Liver (tissue), 7 donors: ENCODE measurements at regions not wholly inside any gene's neighbourhood (a gene's known extent, or its start where the extent isn't known, plus 50 kb on each side); places are given as distances from the start of the nearest gene placed in this dataset.
"Not testable (repeated sequence)": the region's sequence is repeated elsewhere in the genome, so short reads cannot be mapped to it uniquely, and the experiment has no call there.

Source experiments
- DNase-seq: peaks from one replicate; pipeline ENCODE4 v3.0.0-alpha.2; 2017; ENCODE audit warnings: low spot score
- H3K27ac ChIP-seq, 2 donors: one replicate each; pipeline ENCODE4 v1.7.0; 2013; ENCODE audit warnings: inconsistent platforms in 2 of 2, low read length in 2 of 2, control low read depth in 1 of 2, low read depth in 1 of 2, mild to moderate bottlenecking in 1 of 2
- H3K27me3 ChIP-seq, 4 donors: one replicate each; pipeline versions ENCODE4 v1.6.1 to v1.7.0; 2013; ENCODE audit warnings: low read length in 3 of 4, inconsistent platforms in 1 of 4, mild to moderate bottlenecking in 1 of 4, moderate library complexity in 1 of 4; ENCODE audit not compliant: control insufficient read depth in 4 of 4, insufficient read depth in 4 of 4
- H3K36me3 ChIP-seq, 4 donors: one replicate each; pipeline versions ENCODE4 v1.6.1 to v1.7.0; 2013; ENCODE audit warnings: low read length in 3 of 4, mild to moderate bottlenecking in 3 of 4, low read depth in 1 of 4, moderate library complexity in 1 of 4; ENCODE audit not compliant: control insufficient read depth in 4 of 4, insufficient read depth in 3 of 4
- H3K4me1 ChIP-seq, 4 donors: one replicate each; pipeline versions ENCODE4 v1.6.1 to v1.7.0; 2013; ENCODE audit warnings: low read length in 3 of 4, mild to moderate bottlenecking in 3 of 4, moderate library complexity in 1 of 4; ENCODE audit not compliant: control insufficient read depth in 4 of 4, insufficient read depth in 4 of 4
- H3K4me3 ChIP-seq, 3 donors: one replicate each; pipeline versions ENCODE4 v1.6.1 to v1.7.0; 2013; ENCODE audit warnings: low read length in 3 of 3, control low read depth in 1 of 3, low read depth in 1 of 3, mild to moderate bottlenecking in 1 of 3
- H3K9ac ChIP-seq, 2 donors: one replicate each; pipeline ENCODE4 v1.7.0; 2013; ENCODE audit warnings: low read length in 2 of 2, mild to moderate bottlenecking in 2 of 2, moderate library complexity in 2 of 2, control low read depth in 1 of 2, low read depth in 1 of 2
- H3K9me3 ChIP-seq, 4 donors: one replicate each; pipeline versions ENCODE4 v1.6.1 to v1.7.0; 2013; ENCODE audit warnings: low read length in 3 of 4; ENCODE audit not compliant: control insufficient read depth in 4 of 4
- ATF3 ChIP-seq: IDR thresholded peaks from 2 replicates; pipeline ENCODE4 v1.6.1; 2016; ENCODE audit warnings: antibody characterized with exemption
- EGR1 ChIP-seq, 2 donors: IDR thresholded peaks; 2 replicates each; pipeline ENCODE4 v1.6.1; 2016 to 2018; ENCODE audit warnings: antibody characterized with exemption in 2 of 2, low read depth in 2 of 2
- FOXA1 ChIP-seq: IDR thresholded peaks from 2 replicates; pipeline ENCODE4 v1.6.1; 2016; ENCODE audit warnings: antibody characterized with exemption
- FOXA2 ChIP-seq: IDR thresholded peaks from 2 replicates; pipeline ENCODE4 v1.6.1; 2016; ENCODE audit warnings: antibody characterized with exemption
- GABPA ChIP-seq, 2 donors: IDR thresholded peaks in 1 of 2; conservative IDR thresholded peaks in 1 of 2; 2 replicates each; pipeline ENCODE4 v1.6.1; 2016; ENCODE audit warnings: antibody characterized with exemption in 2 of 2, mild to moderate bottlenecking in 1 of 2, moderate library complexity in 1 of 2
- HNF4A ChIP-seq, 2 donors: conservative IDR thresholded peaks; 2 replicates each; pipeline ENCODE4 v1.6.1; 2016; ENCODE audit warnings: antibody characterized with exemption in 2 of 2, mild to moderate bottlenecking in 2 of 2
- HNF4G ChIP-seq: IDR thresholded peaks from 2 replicates; pipeline ENCODE4 v1.6.1; 2016; ENCODE audit warnings: antibody characterized with exemption
- JUND ChIP-seq, 2 donors: IDR thresholded peaks; 2 replicates each; pipeline ENCODE4 v1.6.1; 2016; ENCODE audit warnings: antibody characterized with exemption in 2 of 2
- MAX ChIP-seq: IDR thresholded peaks from 2 replicates; pipeline ENCODE4 v1.6.1; 2016; ENCODE audit warnings: antibody characterized with exemption
- NR2F2 ChIP-seq: IDR thresholded peaks from 2 replicates; pipeline ENCODE4 v1.6.1; 2016; ENCODE audit warnings: antibody characterized with exemption
- REST ChIP-seq: IDR thresholded peaks from 2 replicates; pipeline ENCODE4 v1.6.1; 2016; ENCODE audit warnings: antibody characterized with exemption, mild to moderate bottlenecking
- RXRA ChIP-seq, 2 donors: IDR thresholded peaks; 2 replicates each; pipeline ENCODE4 v1.6.1; 2017 to 2018; ENCODE audit warnings: antibody characterized with exemption in 2 of 2, mild to moderate bottlenecking in 1 of 2
- SP1 ChIP-seq: IDR thresholded peaks from 2 replicates; pipeline ENCODE4 v1.6.1; 2018; ENCODE audit warnings: antibody characterized with exemption, mild to moderate bottlenecking
- TAF1 ChIP-seq: conservative IDR thresholded peaks from 2 replicates; pipeline ENCODE4 v1.6.1; 2016; ENCODE audit warnings: antibody characterized with exemption, mild to moderate bottlenecking
- YY1 ChIP-seq: IDR thresholded peaks from 2 replicates; pipeline ENCODE4 v1.6.1; 2016; ENCODE audit warnings: antibody characterized with exemption, mild to moderate bottlenecking
- ZBTB33 ChIP-seq: IDR thresholded peaks from 2 replicates; pipeline ENCODE4 v1.6.1; 2016; ENCODE audit warnings: antibody characterized with exemption
- WGBS: extraction: QIAGEN DNeasy Blood & Tissue Kit; methylation state at CpG from one replicate; pipeline ENCODE4 v1.1.7; 2013; 5-methylcytosine and 5-hydroxymethylcytosine counted together
- donor health status: healthy.
- donor health status: healthy.
- donor health status: healthy.
- donor health status: healthy.

- H3K4me3 ChIP-seq: no peak overlapping the region
- WGBS: 16% methylated on average over 2 of the region's 2 CpGs
- DNase-seq: no peak
Observed at GRCh38 chr14:52146504-52146903, 77.6 kb upstream of the NID2 start.

GRCh38 chr14:52144099-52144498, 75.2 kb upstream of the NID2 start:
- not testable (repeated sequence) for H3K9me3 ChIP-seq, H3K36me3 ChIP-seq, H3K4me3 ChIP-seq, H3K4me1 ChIP-seq, H3K9ac ChIP-seq, H3K27me3 ChIP-seq, H3K27ac ChIP-seq, DNase-seq
- WGBS: 83% methylated on average over 2 of the region's 2 CpGs

More at GRCh38 chr14:52146504-52146903, 77.6 kb upstream of the NID2 start:
- Histone ChIP-seq H3K27me3 (no peaks in the 10 kb centered on the region), H3K36me3 (no peaks in the 10 kb centered on the region), H3K4me1 (no peaks in the 10 kb centered on the region), H3K9ac (no peak overlapping the region), H3K27ac (no peak overlapping the region), H3K9me3 (no peaks in the 10 kb centered on the region)
- no peak for TF ChIP-seq ATF3
- TF ChIP-seq HNF4A (conservative IDR thresholded peaks at IDR 0.05): no peak
- no peak for TF ChIP-seq RXRA (IDR thresholded peaks at IDR 0.05)
- no peak for TF ChIP-seq NR2F2
- TF ChIP-seq YY1: no peak
- TF ChIP-seq GABPA (IDR thresholded peaks at IDR 0.05 in 1 of 2, conservative IDR thresholded peaks at IDR 0.05 in 1 of 2): no peak
- no peak for TF ChIP-seq SP1

- DNase-seq: no peak
Observed at GRCh38 chr14:52142504-52142903, 73.6 kb upstream of the NID2 start.

GRCh38 chr14:52131640-52132320, 62.9 kb upstream of the NID2 start:
- peak; percentile 66 for DNase-seq
- Histone ChIP-seq H3K4me1 (no peaks in the 10 kb centered on the region), H3K27ac (no peak overlapping the region), H3K27me3 (no peaks in the 10 kb centered on the region), H3K9ac (no peak overlapping the region), H3K9me3 (peaks cover 0 to 6% (median under 1%) of the 10 kb centered on the region in 4 donors), H3K4me3 (no peak overlapping the region), H3K36me3 (no peaks in the 10 kb centered on the region)
- 29% methylated on average over 13 of the region's 13 CpGs for WGBS
- TF ChIP-seq MAX (no peak), REST (no peak), NR2F2 (peak; percentile 21), GABPA (IDR thresholded peaks at IDR 0.05 in 1 of 2, conservative IDR thresholded peaks at IDR 0.05 in 1 of 2) (no peak), FOXA2 (no peak), ZBTB33 (peak; percentile 78), RXRA (IDR thresholded peaks at IDR 0.05) (no peak), ATF3 (no peak)

More at GRCh38 chr14:52142504-52142903, 73.6 kb upstream of the NID2 start:
- no peak overlapping the region for H3K9ac ChIP-seq
- H3K9me3 ChIP-seq: no peaks in the 10 kb centered on the region
- H3K27ac ChIP-seq: no peak overlapping the region
- no peaks in the 10 kb centered on the region for H3K4me1 ChIP-seq
- no peaks in the 10 kb centered on the region for H3K27me3 ChIP-seq
- TF ChIP-seq FOXA2: no peak
- TF ChIP-seq GABPA (IDR thresholded peaks at IDR 0.05 in 1 of 2, conservative IDR thresholded peaks at IDR 0.05 in 1 of 2): no peak
- no peak for TF ChIP-seq JUND (IDR thresholded peaks at IDR 0.05)
- TF ChIP-seq HNF4G: no peak
- TF ChIP-seq YY1: no peak
- no peak for TF ChIP-seq FOXA1
- no peak for TF ChIP-seq TAF1
- TF ChIP-seq EGR1 (IDR thresholded peaks at IDR 0.05; ENCODE audit: low read depth in 2 of 2): no peak
- no peak for TF ChIP-seq NR2F2
- no peak for TF ChIP-seq RXRA (IDR thresholded peaks at IDR 0.05)
- H3K4me3 ChIP-seq: no peak overlapping the region
- H3K36me3 ChIP-seq: no peaks in the 10 kb centered on the region
